ENCODE measurements at regions not wholly inside any gene's neighbourhood (a gene's known extent, or its start where the extent isn't known, plus 50 kb on each side); places are given as distances from the start of the nearest gene placed in this dataset.
A peak's percentile ranks its signal among the peaks of the same experiment; 100 is the strongest.

GRCh38 chrX:10083809-10084208 lies 73.0 kb upstream of the CLCN4 start:
- no peak for DNase-seq

- DNase-seq = peak in 1 of 2 donors; percentile 46
Measured at GRCh38 chrX:10085223-10085622, 71.6 kb upstream of the CLCN4 start.

GRCh38 chrX:10086676-10087075 lies 70.1 kb upstream of the CLCN4 start:
- no peak for DNase-seq

GRCh38 chrX:10087391-10087790 lies 69.4 kb upstream of the CLCN4 start:
- no peak for DNase-seq

GRCh38 chrX:10089378-10089795 lies 67.4 kb upstream of the CLCN4 start:
- DNase-seq = no peak

- no peak for DNase-seq
Measured at GRCh38 chrX:10090319-10090718, 66.5 kb upstream of the CLCN4 start.

- no peak for DNase-seq
Measured at GRCh38 chrX:10095246-10095645, 61.5 kb upstream of the CLCN4 start.

GRCh38 chrX:10095698-10096432 lies 60.9 kb upstream of the CLCN4 start:
- no peak for DNase-seq

- peak; percentile 55 to 69 for DNase-seq
Measured at GRCh38 chrX:10098270-10098713, 58.5 kb upstream of the CLCN4 start.

- DNase-seq = no peak
Measured at GRCh38 chrX:10099411-10099810, 57.4 kb upstream of the CLCN4 start.

GRCh38 chrX:10101269-10101668 lies 55.5 kb upstream of the CLCN4 start:
- no peak for DNase-seq

GRCh38 chrX:10102046-10102704 lies 54.6 kb upstream of the CLCN4 start:
- no peak for DNase-seq

- no peak for DNase-seq
Measured at GRCh38 chrX:10103023-10103422, 53.8 kb upstream of the CLCN4 start.

- no peak for DNase-seq
Measured at GRCh38 chrX:10104958-10105658, 51.7 kb upstream of the CLCN4 start.

- DNase-seq = peak; percentile 53 to 57
Measured at GRCh38 chrX:10106806-10107205, 50.0 kb upstream of the CLCN4 start.
